PC-9 (cell line): ENCODE measurements at regions not wholly inside any gene's neighbourhood (a gene's known extent, or its start where the extent isn't known, plus 50 kb on each side); places are given as distances from the start of the nearest gene placed in this dataset.

Experiments
- BruUV-seq: library from RNA; stranded (reverse); fragments of 400-500 nt; replicated peaks from 2 replicates; lab custom pipeline; 2021; lab: Mats Ljungman, UMichigan
- CTCF ChIA-PET: fragments of 300-600 bp; sonication (Branson Sonifier 250); formaldehyde crosslinking; loops from one replicate; lab custom pipeline; 2022; ENCODE audit warnings: antibody characterized with exemption; lab: Charles Lee
- POLR2A ChIA-PET: fragments of 300-600 bp; sonication (Branson Sonifier 250); formaldehyde crosslinking; loops from one replicate; lab custom pipeline; 2022; ENCODE audit warnings: antibody characterized with exemption; ENCODE audit not compliant: unreplicated experiment; lab: Charles Lee
- DNase-seq, 2 experiments: peaks; one replicate each; pipeline versions ENCODE4 v3.0.0 to v3.0.0-alpha.2; 2015 to 2022; ENCODE audit warnings: mixed read lengths in 1 of 2
- H2AFZ ChIP-seq: fragments of 200-600 bp; sonication (generic); 2 replicates; pipeline ENCODE4 v1.8.1; 2017; ENCODE audit warnings: antibody characterized with exemption
- H3F3A ChIP-seq: fragments of 200-600 bp; sonication (generic); 2 replicates; pipeline ENCODE4 v1.8.1; 2017; ENCODE audit warnings: antibody characterized with exemption, mild to moderate bottlenecking, low read depth; ENCODE audit not compliant: insufficient read depth
- H3K27ac ChIP-seq: fragments of 200-600 bp; sonication (generic); 2 replicates; pipeline ENCODE4 v1.6.1; 2016; ENCODE audit warnings: mixed run types
- H3K27me3 ChIP-seq: fragments of 200-600 bp; sonication (generic); 2 replicates; pipeline ENCODE4 v1.6.1; 2016; ENCODE audit warnings: low read depth, mixed run types; ENCODE audit not compliant: insufficient read depth
- H3K36me3 ChIP-seq: fragments of 200-600 bp; sonication (generic); 2 replicates; pipeline ENCODE4 v1.6.1; 2016; ENCODE audit warnings: low read depth, mixed run types
- H3K4me1 ChIP-seq: fragments of 200-600 bp; sonication (generic); replicated peaks from 2 replicates; pipeline ENCODE4 v1.6.1; 2016; ENCODE audit warnings: mixed run types; ENCODE audit not compliant: insufficient read depth
- H3K4me2 ChIP-seq: fragments of 200-600 bp; sonication (generic); 2 replicates; pipeline ENCODE4 v1.6.1; 2017; ENCODE audit warnings: mixed run types
- H3K4me3 ChIP-seq: fragments of 200-600 bp; sonication (generic); 2 replicates; pipeline ENCODE4 v1.6.1; 2016; ENCODE audit warnings: mixed run types
- H3K79me2 ChIP-seq: fragments of 200-600 bp; sonication (generic); 2 replicates; pipeline ENCODE4 v1.6.1; 2017; ENCODE audit warnings: low read depth, mixed run types
- H3K9me2 ChIP-seq: fragments of 200-600 bp; sonication (generic); 2 replicates; pipeline ENCODE4 v1.8.1; 2017; ENCODE audit warnings: mild to moderate bottlenecking; ENCODE audit not compliant: insufficient read depth
- H3K9me3 ChIP-seq: fragments of 200-600 bp; sonication (generic); 2 replicates; pipeline ENCODE4 v1.8.1; 2016; ENCODE audit warnings: low read depth; ENCODE audit not compliant: insufficient read depth
- H4K20me1 ChIP-seq: fragments of 200-600 bp; sonication (generic); 2 replicates; pipeline ENCODE4 v1.8.1; 2017; ENCODE audit not compliant: insufficient read depth
- CTCF ChIP-seq: fragments of 200-600 bp; sonication (generic); conservative IDR thresholded peaks from 2 replicates; pipeline ENCODE4 v1.6.1; 2017; ENCODE audit warnings: mixed run types, antibody characterized with exemption, mild to moderate bottlenecking, moderate library complexity
- EZH2 ChIP-seq: fragments of 200-600 bp; sonication (generic); IDR thresholded peaks from 2 replicates; pipeline ENCODE4 v1.8.0; 2017; ENCODE audit warnings: antibody characterized with exemption, low read depth
- intact Hi-C: fragments of 100-400 bp; cut with micrococcal nuclease; formaldehyde crosslinking; loops from one replicate; pipeline ENCODE4 v1.10.0; 2022; ENCODE audit not compliant: unreplicated experiment

GRCh38 chr16:35196313-35196712, 1736.9 kb downstream of the TP53TG3F start:
- H2AFZ ChIP-seq, result no peak overlapping the region
- no peaks in the 10 kb centered on the region for H3K4me1 ChIP-seq
- intact Hi-C loops, result no loop called here
- H3K36me3 ChIP-seq, result no peaks in the 10 kb centered on the region
- H3K9me3 ChIP-seq, result no peaks in the 10 kb centered on the region
- no peaks in the 10 kb centered on the region for H3F3A ChIP-seq
- H3K79me2 ChIP-seq, result no peaks in the 10 kb centered on the region
- H3K27ac ChIP-seq, result no peak overlapping the region
- no TSS peak for BruUV-seq
- POLR2A ChIA-PET, result no interaction called here
- CTCF ChIA-PET, result no interaction called here
- no peaks in the 10 kb centered on the region for H3K9me2 ChIP-seq
- H4K20me1 ChIP-seq, result no peaks in the 10 kb centered on the region
- H3K4me3 ChIP-seq, result no peak overlapping the region
- no peak for DNase-seq
- TF ChIP-seq CTCF (no peak), EZH2 (no peak)
- H3K27me3 ChIP-seq, result peaks cover 62% of the 10 kb centered on the region
- H3K4me2 ChIP-seq, result no peak overlapping the region

DNA sequence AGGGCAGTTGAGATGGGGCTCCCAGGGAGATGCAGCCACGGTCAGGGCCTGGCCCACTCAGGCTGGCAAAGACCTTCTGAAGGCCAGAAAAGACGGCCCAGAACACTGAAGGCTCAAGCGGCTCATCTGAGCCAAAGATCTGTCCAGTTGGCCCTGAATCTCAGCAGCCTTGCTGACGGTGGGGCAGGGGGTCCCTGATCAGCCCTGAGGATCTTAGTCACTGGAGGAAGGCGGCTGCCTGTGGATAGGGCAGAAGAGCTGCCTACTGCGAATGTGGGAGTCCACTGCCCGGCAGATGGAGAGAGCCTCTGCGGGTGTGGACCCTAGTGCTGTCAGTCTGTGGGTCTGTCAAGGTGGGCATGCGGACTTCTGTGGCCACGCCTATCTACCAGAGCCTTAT, 1738.2 kb downstream of the TP53TG3F start:
- Histone ChIP-seq H3F3A (no peaks in the 10 kb centered on the region), H3K9me2 (no peaks in the 10 kb centered on the region), H4K20me1 (no peaks in the 10 kb centered on the region), H3K27ac (no peak overlapping the region), H3K4me3 (no peak overlapping the region), H3K79me2 (no peaks in the 10 kb centered on the region), H3K4me2 (no peak overlapping the region), H3K9me3 (no peaks in the 10 kb centered on the region), H3K4me1 (no peaks in the 10 kb centered on the region), H2AFZ (no peak overlapping the region), H3K36me3 (no peaks in the 10 kb centered on the region), H3K27me3 (peaks cover 62% of the 10 kb centered on the region)
- ChIA-PET POLR2A (no interaction called here), CTCF (no interaction called here)
- BruUV-seq, result no TSS peak
- no peak for DNase-seq
- TF ChIP-seq CTCF (no peak), EZH2 (no peak)
- intact Hi-C loops, result no loop called here

GRCh38 chr16:35198223-35199199, 1739.1 kb downstream of the TP53TG3F start:
- CTCF ChIA-PET, result no interaction called here
- no peak for DNase-seq

More at GRCh38 chr16:35198223-35199199, 1739.1 kb downstream of the TP53TG3F start:
- Histone ChIP-seq H3K9me2 (no peaks in the 10 kb centered on the region), H3K4me3 (no peak overlapping the region), H2AFZ (no peak overlapping the region), H4K20me1 (no peaks in the 10 kb centered on the region), H3K4me1 (no peaks in the 10 kb centered on the region), H3K36me3 (no peaks in the 10 kb centered on the region), H3K27me3 (peaks cover 62% of the 10 kb centered on the region), H3K79me2 (no peaks in the 10 kb centered on the region), H3F3A (no peaks in the 10 kb centered on the region), H3K27ac (no peak overlapping the region), H3K4me2 (no peak overlapping the region), H3K9me3 (no peaks in the 10 kb centered on the region)
- no peak for TF ChIP-seq CTCF
- TF ChIP-seq EZH2, result no peak
- POLR2A ChIA-PET, result no interaction called here
- BruUV-seq, result no TSS peak
- intact Hi-C loops, result no loop called here
